ENCODE measurements at regions not wholly inside any gene's neighbourhood (a gene's known extent, or its start where the extent isn't known, plus 50 kb on each side); places are given as distances from the start of the nearest gene placed in this dataset.

DNA sequence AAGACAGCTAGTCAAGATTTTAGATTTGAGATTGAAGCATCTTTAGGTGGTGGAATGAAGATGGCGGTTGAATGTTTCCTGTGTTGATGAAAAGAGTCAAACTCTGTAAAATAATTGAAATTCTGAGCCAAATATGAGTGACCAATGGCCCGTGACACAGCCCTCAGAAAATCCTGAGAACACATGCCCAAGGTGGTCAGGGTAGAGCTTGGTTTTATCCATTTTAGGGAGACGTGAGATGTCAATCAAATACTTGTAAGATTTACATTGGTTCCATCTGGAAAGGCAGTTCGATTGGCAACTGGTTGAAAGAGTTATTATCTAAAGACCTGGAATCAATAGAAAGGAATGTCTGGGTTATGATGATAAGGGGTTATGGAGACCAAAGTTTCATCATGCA lies 198.0 kb upstream of the AGAP1 start:
- TF ChIP-seq, protein P1, sequence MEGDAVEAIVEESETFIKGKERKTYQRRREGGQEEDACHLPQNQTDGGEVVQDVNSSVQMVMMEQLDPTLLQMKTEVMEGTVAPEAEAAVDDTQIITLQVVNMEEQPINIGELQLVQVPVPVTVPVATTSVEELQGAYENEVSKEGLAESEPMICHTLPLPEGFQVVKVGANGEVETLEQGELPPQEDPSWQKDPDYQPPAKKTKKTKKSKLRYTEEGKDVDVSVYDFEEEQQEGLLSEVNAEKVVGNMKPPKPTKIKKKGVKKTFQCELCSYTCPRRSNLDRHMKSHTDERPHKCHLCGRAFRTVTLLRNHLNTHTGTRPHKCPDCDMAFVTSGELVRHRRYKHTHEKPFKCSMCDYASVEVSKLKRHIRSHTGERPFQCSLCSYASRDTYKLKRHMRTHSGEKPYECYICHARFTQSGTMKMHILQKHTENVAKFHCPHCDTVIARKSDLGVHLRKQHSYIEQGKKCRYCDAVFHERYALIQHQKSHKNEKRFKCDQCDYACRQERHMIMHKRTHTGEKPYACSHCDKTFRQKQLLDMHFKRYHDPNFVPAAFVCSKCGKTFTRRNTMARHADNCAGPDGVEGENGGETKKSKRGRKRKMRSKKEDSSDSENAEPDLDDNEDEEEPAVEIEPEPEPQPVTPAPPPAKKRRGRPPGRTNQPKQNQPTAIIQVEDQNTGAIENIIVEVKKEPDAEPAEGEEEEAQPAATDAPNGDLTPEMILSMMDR (tag by site-specific recombination; IDR thresholded peaks at IDR 0.05), result no peak
- TF ChIP-seq ZNF214 (tag by site-specific recombination; IDR thresholded peaks at IDR 0.05; ENCODE audit: borderline replicate concordance), result no peak
- no peak for TF ChIP-seq ZNF658 (tag by site-specific recombination; IDR thresholded peaks at IDR 0.05)
- no peak for TF ChIP-seq ZBTB7A (tag by site-specific recombination; IDR thresholded peaks at IDR 0.05; ENCODE audit: low read depth)
- no peak for TF ChIP-seq TCF7L2 (IDR thresholded peaks at IDR 0.05; ENCODE audit: borderline replicate concordance, low read depth, low read length)
- TF ChIP-seq, protein P2, sequence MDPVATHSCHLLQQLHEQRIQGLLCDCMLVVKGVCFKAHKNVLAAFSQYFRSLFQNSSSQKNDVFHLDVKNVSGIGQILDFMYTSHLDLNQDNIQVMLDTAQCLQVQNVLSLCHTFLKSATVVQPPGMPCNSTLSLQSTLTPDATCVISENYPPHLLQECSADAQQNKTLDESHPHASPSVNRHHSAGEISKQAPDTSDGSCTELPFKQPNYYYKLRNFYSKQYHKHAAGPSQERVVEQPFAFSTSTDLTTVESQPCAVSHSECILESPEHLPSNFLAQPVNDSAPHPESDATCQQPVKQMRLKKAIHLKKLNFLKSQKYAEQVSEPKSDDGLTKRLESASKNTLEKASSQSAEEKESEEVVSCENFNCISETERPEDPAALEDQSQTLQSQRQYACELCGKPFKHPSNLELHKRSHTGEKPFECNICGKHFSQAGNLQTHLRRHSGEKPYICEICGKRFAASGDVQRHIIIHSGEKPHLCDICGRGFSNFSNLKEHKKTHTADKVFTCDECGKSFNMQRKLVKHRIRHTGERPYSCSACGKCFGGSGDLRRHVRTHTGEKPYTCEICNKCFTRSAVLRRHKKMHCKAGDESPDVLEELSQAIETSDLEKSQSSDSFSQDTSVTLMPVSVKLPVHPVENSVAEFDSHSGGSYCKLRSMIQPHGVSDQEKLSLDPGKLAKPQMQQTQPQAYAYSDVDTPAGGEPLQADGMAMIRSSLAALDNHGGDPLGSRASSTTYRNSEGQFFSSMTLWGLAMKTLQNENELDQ (tag by site-specific recombination; IDR thresholded peaks at IDR 0.05; ENCODE audit: low read depth), result no peak
- TF ChIP-seq ZNF555 (tag by site-specific recombination; conservative IDR thresholded peaks at IDR 0.05), result no peak
- TF ChIP-seq, protein P3, sequence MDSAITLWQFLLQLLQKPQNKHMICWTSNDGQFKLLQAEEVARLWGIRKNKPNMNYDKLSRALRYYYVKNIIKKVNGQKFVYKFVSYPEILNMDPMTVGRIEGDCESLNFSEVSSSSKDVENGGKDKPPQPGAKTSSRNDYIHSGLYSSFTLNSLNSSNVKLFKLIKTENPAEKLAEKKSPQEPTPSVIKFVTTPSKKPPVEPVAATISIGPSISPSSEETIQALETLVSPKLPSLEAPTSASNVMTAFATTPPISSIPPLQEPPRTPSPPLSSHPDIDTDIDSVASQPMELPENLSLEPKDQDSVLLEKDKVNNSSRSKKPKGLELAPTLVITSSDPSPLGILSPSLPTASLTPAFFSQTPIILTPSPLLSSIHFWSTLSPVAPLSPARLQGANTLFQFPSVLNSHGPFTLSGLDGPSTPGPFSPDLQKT (IDR thresholded peaks at IDR 0.05; ENCODE audit: borderline replicate concordance, low read depth, low read length), result no peak
- no peak for TF ChIP-seq ZNF488 (tag by site-specific recombination; IDR thresholded peaks at IDR 0.05)

All from HEK293 (cell line).